Right lobe of liver (tissue), 6 donors: ENCODE measurements at regions not wholly inside any gene's neighbourhood (a gene's known extent, or its start where the extent isn't known, plus 50 kb on each side); places are given as distances from the start of the nearest gene placed in this dataset.

Experiments used
- ATAC-seq, 4 donors: fragments of 200-7000 bp; cut with Tn5 transposase; one replicate each; pipeline ENCODE4 v1.9.1; 2020; ENCODE audit warnings: mild to moderate bottlenecking in 4 of 4, moderate library complexity in 4 of 4
- DNase-seq, 3 donors: peaks; one replicate each; pipeline ENCODE4 v3.0.0-alpha.2; 2020
- H3K27ac ChIP-seq, 3 donors: fragments of 200-600 bp; one replicate each; pipeline ENCODE4 v1.8.0; 2022
- H3K27me3 ChIP-seq, 2 donors: fragments of 200-600 bp; one replicate each; pipeline ENCODE4 v1.8.0; 2022
- H3K36me3 ChIP-seq, 4 donors: fragments of 200-600 bp; sonication (generic) in 1 of 4; one replicate each; pipeline versions ENCODE4 v1.5.1 to v1.8.0; 2017 to 2022; ENCODE audit warnings: control low read depth in 1 of 4
- H3K4me1 ChIP-seq, 4 donors: fragments of 200-600 bp; sonication (generic) in 1 of 4; one replicate each; pipeline versions ENCODE4 v1.5.1 to v1.8.0; 2017 to 2022; ENCODE audit warnings: control low read depth in 1 of 4
- H3K4me3 ChIP-seq, 3 donors: fragments of 200-600 bp; one replicate each; pipeline ENCODE4 v1.8.0; 2022
- H3K9me3 ChIP-seq, 4 donors: fragments of 200-600 bp; sonication (generic) in 1 of 4; one replicate each; pipeline versions ENCODE4 v1.5.1 to v1.8.0; 2017 to 2022; ENCODE audit warnings: control low read depth in 1 of 4
- POLR2A ChIP-seq: fragments of 450-650 bp; IDR thresholded peaks from one replicate; pipeline ENCODE4 v1.6.1; 2017; ENCODE audit warnings: antibody characterized with exemption, mild to moderate bottlenecking
- WGBS: methylation state at CpG from one replicate; pipeline ENCODE4 v1.1.6; 2018; ENCODE audit warnings: low coverage, low lambda C conversion rate; ENCODE audit not compliant: insufficient coverage; ENCODE audit errors: missing lambda C conversion rate; 5-methylcytosine and 5-hydroxymethylcytosine counted together
- intact Hi-C, 2 donors: fragments of 100-400 bp; cut with DNase I; formaldehyde crosslinking; loops; one replicate each; pipeline versions ENCODE4 v1.11.2 to v1.14.1; 2022
- TF ChIP-seq, protein P1 (sequence below), 4 donors: fragments of 200-600 bp in 3 of 4; fragments of 450-650 bp in 1 of 4; IDR thresholded peaks; one replicate each; pipeline versions ENCODE4 v1.5.1 to v1.8.0; 2016 to 2022; ENCODE audit warnings: antibody characterized with exemption in 4 of 4, mild to moderate bottlenecking in 2 of 4
- donor health status: DM: no; HTN: yes; CAD: no.
- donor health status: DM: no; HTN: no; CAD: no.
- donor health status: DM: no; HTN: no; CAD: no.
- donor health status: DM: no; HTN: yes; CAD: no.
- donor health status: DM: no; HTN: yes; CAD: no.

DNA sequence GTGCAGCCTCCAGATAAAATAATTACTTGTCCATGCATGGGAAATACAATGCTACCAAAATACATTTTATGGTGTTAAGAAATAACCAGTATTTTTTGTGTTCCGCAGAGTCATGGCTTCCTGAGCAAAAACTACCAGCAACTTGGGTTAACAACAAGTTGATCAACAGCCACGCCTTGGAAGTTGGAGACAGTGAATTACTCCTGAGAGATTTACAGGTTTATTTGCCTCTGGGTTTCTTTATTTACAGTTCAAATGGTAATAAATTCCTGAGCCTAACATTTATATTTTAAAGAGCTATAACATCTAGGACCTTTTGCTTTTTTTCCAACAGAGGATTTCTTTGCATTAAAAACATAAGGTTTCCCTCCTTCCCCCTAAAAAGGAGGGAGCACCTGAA, 194.0 kb downstream of the IPO8 start:
- TF ChIP-seq, protein P1, sequence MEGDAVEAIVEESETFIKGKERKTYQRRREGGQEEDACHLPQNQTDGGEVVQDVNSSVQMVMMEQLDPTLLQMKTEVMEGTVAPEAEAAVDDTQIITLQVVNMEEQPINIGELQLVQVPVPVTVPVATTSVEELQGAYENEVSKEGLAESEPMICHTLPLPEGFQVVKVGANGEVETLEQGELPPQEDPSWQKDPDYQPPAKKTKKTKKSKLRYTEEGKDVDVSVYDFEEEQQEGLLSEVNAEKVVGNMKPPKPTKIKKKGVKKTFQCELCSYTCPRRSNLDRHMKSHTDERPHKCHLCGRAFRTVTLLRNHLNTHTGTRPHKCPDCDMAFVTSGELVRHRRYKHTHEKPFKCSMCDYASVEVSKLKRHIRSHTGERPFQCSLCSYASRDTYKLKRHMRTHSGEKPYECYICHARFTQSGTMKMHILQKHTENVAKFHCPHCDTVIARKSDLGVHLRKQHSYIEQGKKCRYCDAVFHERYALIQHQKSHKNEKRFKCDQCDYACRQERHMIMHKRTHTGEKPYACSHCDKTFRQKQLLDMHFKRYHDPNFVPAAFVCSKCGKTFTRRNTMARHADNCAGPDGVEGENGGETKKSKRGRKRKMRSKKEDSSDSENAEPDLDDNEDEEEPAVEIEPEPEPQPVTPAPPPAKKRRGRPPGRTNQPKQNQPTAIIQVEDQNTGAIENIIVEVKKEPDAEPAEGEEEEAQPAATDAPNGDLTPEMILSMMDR (IDR thresholded peaks at IDR 0.05), result no peak
- TF ChIP-seq POLR2A, result no peak
- intact Hi-C loops, result no loop called here
- no peaks in the 10 kb centered on the region for H3K9me3 ChIP-seq
- H3K27me3 ChIP-seq, result no peaks in the 10 kb centered on the region
- peaks cover 0 to 8% (median 3%) of the 10 kb centered on the region in 4 donors for H3K4me1 ChIP-seq
- H3K27ac ChIP-seq, result no peak overlapping the region
- 92% methylated on average over 2 of the region's 2 CpGs for WGBS
- H3K36me3 ChIP-seq, result no peaks in the 10 kb centered on the region
- ATAC-seq (no peak), DNase-seq (no peak)
- H3K4me3 ChIP-seq, result no peak overlapping the region

DNA sequence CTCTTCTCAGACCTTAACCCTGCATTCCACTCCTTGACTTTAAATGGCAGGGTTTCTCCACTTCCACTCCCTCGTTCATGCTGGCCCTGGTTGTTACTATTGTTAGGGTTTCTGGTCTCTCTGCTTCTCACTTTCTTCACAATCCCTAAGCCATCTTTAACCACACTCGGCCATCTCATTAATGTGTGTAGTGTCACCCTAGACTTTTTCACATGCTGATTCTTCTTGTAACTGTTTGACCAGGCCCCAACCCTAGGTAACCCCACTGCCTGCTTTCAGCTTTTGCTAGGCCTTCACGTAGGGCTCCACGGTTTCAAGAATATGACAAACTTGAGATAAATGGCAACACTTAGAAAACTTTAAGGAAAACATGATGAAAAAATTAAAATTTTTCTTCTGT, 195.1 kb downstream of the IPO8 start:
- H3K27me3 ChIP-seq, result no peaks in the 10 kb centered on the region
- DNase-seq, result no peak
- no peak for ATAC-seq
- no peaks in the 10 kb centered on the region for H3K4me1 ChIP-seq
- H3K27ac ChIP-seq, result no peak overlapping the region
- intact Hi-C loops, result no loop called here
- H3K9me3 ChIP-seq, result no peaks in the 10 kb centered on the region
- no peak overlapping the region for H3K4me3 ChIP-seq
- TF ChIP-seq, protein P1 (IDR thresholded peaks at IDR 0.05), result no peak
- no peak for TF ChIP-seq POLR2A
- 84% methylated on average over 4 of the region's 4 CpGs for WGBS
- H3K36me3 ChIP-seq, result no peaks in the 10 kb centered on the region

DNA sequence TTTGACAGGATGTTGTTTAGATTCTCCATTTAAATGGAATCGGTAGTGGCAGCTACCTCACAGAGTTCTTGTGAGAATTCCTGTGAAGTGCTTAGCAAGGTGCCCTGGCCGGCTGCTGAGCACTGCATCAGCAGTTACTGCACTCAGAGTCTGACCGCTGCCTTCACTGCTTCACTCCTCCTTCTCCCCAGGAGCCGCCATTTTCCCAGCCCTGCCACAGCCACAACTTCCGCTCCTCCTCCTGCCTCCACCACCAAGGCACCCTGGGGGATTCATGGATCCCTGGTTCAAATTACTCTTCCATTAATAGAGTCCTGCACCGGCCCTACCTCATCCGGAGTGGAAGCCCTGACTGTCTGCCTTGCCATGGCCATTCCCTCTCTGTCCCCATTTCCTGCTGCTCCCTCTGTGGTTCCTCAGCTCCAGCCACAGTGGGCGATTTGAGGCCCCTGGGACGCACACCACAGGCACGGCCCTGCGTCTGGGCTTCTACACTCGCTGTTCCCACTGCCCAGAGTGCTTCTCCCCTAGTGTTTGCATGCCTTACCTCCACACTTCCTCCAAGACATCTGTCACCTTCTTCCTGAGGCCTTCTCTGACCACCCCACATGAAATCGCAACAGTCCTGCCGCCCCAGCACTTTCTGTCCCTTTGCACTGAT, 210.3 kb downstream of the IPO8 start:
- TF ChIP-seq POLR2A, result no peak
- TF ChIP-seq, protein P1 (IDR thresholded peaks at IDR 0.05), result no peak

DNA sequence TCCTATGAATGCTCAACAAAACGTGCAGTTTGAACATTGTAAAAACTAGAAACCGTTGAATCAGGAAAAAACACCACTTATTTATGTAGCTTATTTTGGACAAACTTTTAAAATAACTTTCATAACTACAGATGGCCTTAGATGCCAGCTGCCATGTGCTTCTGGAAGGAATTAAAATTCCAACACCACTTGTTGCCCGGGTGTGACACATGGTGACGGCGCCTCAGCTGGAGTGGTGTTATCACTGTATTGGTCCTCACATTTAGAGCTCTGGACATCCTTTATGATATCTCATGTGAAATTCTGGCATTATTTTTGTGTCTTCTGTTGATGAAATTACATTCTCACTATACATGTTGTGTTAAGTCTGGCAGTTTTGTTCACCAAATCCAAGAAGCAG, 211.0 kb downstream of the IPO8 start:
- peaks cover 0 to 11% (median 0%) of the 10 kb centered on the region in 4 donors for H3K4me1 ChIP-seq
- H3K9me3 ChIP-seq, result no peaks in the 10 kb centered on the region
- WGBS, result 91% methylated on average over 5 of the region's 5 CpGs
- intact Hi-C loops, result no loop called here
- H3K27me3 ChIP-seq, result no peaks in the 10 kb centered on the region
- ATAC-seq, result no peak
- TF ChIP-seq, protein P1 (IDR thresholded peaks at IDR 0.05), result no peak
- TF ChIP-seq POLR2A, result no peak
- DNase-seq, result no peak
- H3K27ac ChIP-seq, result no peak overlapping the region
- no peak overlapping the region for H3K4me3 ChIP-seq
- H3K36me3 ChIP-seq, result no peaks in the 10 kb centered on the region

More for the DNA sequence above, 210.3 kb downstream of the IPO8 start:
- Histone ChIP-seq H3K27ac (no peak overlapping the region), H3K4me3 (no peak overlapping the region), H3K36me3 (no peaks in the 10 kb centered on the region), H3K27me3 (no peaks in the 10 kb centered on the region), H3K9me3 (no peaks in the 10 kb centered on the region), H3K4me1 (peaks cover 0 to 11% (median 0%) of the 10 kb centered on the region in 4 donors)
- intact Hi-C loops, result no loop called here
- ATAC-seq (no peak), DNase-seq (no peak)
- WGBS, result 88% methylated on average over 7 of the region's 14 CpGs
